VCaP (cell line): ENCODE measurements at regions not wholly inside any gene's neighbourhood (a gene's known extent, or its start where the extent isn't known, plus 50 kb on each side); places are given as distances from the start of the nearest gene placed in this dataset.

Experiments
- H3K27ac ChIP-seq: fragments of 450-650 bp; 2 replicates; pipeline ENCODE4 v1.5.1; 2017
- CTCF ChIP-seq: fragments of 450-650 bp; conservative IDR thresholded peaks from 2 replicates; pipeline ENCODE4 v1.5.1; 2017; ENCODE audit warnings: mild to moderate bottlenecking, moderate library complexity

GRCh38 chr6:156555116-156555515 lies 222.1 kb upstream of the ARID1B start:
- H3K27ac ChIP-seq: no peak overlapping the region
- no peak for TF ChIP-seq CTCF

GRCh38 chr6:156554160-156554559 lies 223.0 kb upstream of the ARID1B start:
- no peak for TF ChIP-seq CTCF
- no peak overlapping the region for H3K27ac ChIP-seq

DNA sequence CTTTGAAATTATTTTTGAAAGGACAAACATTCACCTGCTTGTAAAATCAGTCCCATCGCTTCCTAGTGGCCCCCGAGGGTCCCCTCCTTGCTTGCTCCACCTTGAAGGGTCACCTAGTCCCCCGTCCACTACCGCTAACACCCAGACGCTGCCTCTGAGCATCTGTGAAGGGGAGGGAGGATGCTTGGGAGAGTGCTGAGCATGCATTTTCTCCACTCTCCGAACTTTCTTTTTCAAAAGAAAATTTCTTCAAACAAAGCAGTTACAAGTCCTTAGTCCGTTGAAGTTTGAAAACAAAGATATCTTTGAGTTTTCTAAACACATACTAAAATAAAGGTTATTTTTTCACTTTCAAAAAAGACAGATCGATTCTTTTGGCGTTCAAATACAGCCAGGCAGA lies 224.3 kb upstream of the ARID1B start:
- no peak overlapping the region for H3K27ac ChIP-seq
- no peak for TF ChIP-seq CTCF

DNA sequence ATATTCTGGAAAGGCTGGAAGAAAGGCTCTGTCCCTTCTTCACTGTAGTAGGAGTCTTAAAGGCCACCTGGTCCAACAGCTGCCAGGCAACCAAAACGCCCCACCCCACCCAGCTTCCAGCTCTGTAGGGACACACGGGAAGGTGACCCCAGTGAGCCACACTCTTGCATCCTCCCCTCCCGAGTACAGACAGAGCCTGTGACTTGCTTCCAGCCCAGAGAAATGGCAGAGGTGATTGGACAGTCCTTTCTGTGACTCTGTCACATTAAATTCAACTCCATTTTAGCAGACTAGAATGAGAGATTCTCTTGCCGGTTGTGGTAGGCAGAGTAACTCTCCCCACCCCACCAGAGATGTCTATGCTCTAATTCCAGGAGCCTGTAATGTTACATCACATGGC lies 226.2 kb upstream of the ARID1B start:
- no peak for TF ChIP-seq CTCF
- H3K27ac ChIP-seq: no peak overlapping the region

- TF ChIP-seq CTCF: no peak
- no peak overlapping the region for H3K27ac ChIP-seq
Observed at GRCh38 chr6:156545931-156546330, 231.2 kb upstream of the ARID1B start.

DNA sequence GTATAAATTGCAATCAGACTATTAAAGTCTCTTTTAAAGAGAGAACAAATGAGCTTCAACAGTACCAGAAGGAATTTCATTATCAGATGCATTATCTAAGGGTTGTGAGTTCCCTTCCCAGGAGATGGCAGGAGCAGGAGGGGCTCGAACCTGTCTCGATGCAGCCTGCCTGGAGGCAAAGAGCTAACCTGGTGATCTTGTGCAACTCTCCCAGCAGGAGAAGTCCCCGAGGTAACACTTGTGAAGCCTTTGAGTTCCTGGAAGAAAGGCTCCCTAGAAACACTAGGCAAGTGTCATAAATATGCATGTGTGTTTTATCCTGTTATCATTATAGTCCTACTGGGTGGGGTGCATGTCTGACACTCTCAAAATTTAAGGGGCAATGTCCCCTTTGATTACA lies 232.2 kb upstream of the ARID1B start:
- no peak for TF ChIP-seq CTCF
- H3K27ac ChIP-seq: no peak overlapping the region

DNA sequence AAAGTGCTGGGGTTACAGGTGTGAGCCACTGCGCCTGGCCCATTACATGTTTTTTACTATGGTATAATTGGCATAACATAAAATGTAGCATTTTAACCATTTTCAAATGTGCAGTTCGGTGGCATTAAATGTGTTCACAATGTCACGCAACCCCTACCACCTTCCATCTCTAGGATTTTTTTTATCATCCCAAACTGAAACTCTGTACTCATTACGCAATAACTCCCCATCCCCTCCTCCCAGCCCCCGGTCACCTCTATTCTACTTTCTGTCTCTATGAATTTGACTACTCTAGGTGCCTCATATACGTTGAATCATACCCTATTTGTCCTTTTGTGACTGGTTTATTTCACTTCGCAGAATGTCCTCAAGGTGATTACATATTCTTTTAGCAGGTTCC lies 233.1 kb upstream of the ARID1B start:
- no peak overlapping the region for H3K27ac ChIP-seq
- TF ChIP-seq CTCF: no peak

- TF ChIP-seq CTCF: no peak
- H3K27ac ChIP-seq: no peak overlapping the region
Observed at GRCh38 chr6:156543431-156543830, 233.7 kb upstream of the ARID1B start.
